Endothelial cell of umbilical vein (primary cell): ENCODE measurements at regions not wholly inside any gene's neighbourhood (a gene's known extent, or its start where the extent isn't known, plus 50 kb on each side); places are given as distances from the start of the nearest gene placed in this dataset.

ENCODE experiments used
- BruUV-seq: library from RNA; stranded (reverse); fragments of 400-500 nt; replicated peaks from 2 replicates; lab custom pipeline; 2021; lab: Mats Ljungman, UMichigan
- CTCF ChIA-PET: fragments of 300-600, 350-600 bp; sonication (Branson Sonifier 250); formaldehyde crosslinking; loops from one replicate; lab custom pipeline; 2021; ENCODE audit warnings: antibody characterized with exemption, inconsistent platforms; lab: Charles Lee
- POLR2A ChIA-PET: fragments of 300-600, 350-600 bp; sonication (Branson Sonifier 250); formaldehyde crosslinking; loops from one replicate; lab custom pipeline; 2021; ENCODE audit warnings: antibody characterized with exemption, inconsistent platforms; lab: Charles Lee
- DNase-seq: peaks from one replicate; pipeline ENCODE4 v3.0.0-alpha.2; 2011; ENCODE audit warnings: low read depth, low spot score
- FAIRE-seq: peaks from 2 replicates; lab custom pipeline; 2011; peaks lifted over from hg19 to GRCh38; lab: Jason Lieb, UNC
- H2AFZ ChIP-seq: 2 replicates; pipeline ENCODE4 v1.6.0; 2012; ENCODE audit warnings: low read depth, low read length, control low read depth, inconsistent platforms
- H3K27ac ChIP-seq: 2 replicates; pipeline ENCODE4 v1.5.1; 2011; ENCODE audit warnings: low read depth, mild to moderate bottlenecking, control low read depth, low read length, moderate library complexity; ENCODE audit not compliant: insufficient read depth
- H3K27me3 ChIP-seq, 2 experiments: 2 replicates each; pipeline versions ENCODE4 v1.6.0 to v1.6.1; 2011; ENCODE audit warnings: low read length in 2 of 2, mixed read lengths in 1 of 2; ENCODE audit not compliant: control insufficient read depth in 2 of 2, insufficient read depth in 2 of 2
- H3K36me3 ChIP-seq, 2 experiments: 2 replicates in 1 of 2; 3 replicates in 1 of 2; pipeline ENCODE4 v1.5.1; 2011; ENCODE audit warnings: low read length in 2 of 2, mild to moderate bottlenecking in 1 of 2, moderate library complexity in 1 of 2; ENCODE audit not compliant: control insufficient read depth in 2 of 2, insufficient read depth in 2 of 2; ENCODE audit errors: extremely low read depth in 1 of 2
- H3K4me1 ChIP-seq: 3 replicates; pipeline ENCODE4 v1.5.1; 2011; ENCODE audit warnings: mild to moderate bottlenecking, low read length; ENCODE audit not compliant: control insufficient read depth, insufficient read depth; ENCODE audit errors: extremely low read depth
- H3K4me2 ChIP-seq: 2 replicates; pipeline ENCODE4 v1.6.1; 2011; ENCODE audit warnings: low read length, control low read depth, mixed read lengths; ENCODE audit not compliant: insufficient read depth
- H3K4me3 ChIP-seq, 3 experiments: fragments of 200-600 bp in 1 of 3; sonication (generic), shearing (Covaris generic) in 1 of 3; replicated peaks in 1 of 3; 2 replicates each; pipeline ENCODE4 v1.5.1; 2011 to 2016; ENCODE audit warnings: control low read depth in 3 of 3, low read length in 3 of 3, mild to moderate bottlenecking in 2 of 3, inconsistent platforms in 1 of 3, low read depth in 1 of 3, moderate library complexity in 1 of 3; ENCODE audit not compliant: insufficient read depth in 1 of 3
- H3K79me2 ChIP-seq: 2 replicates; pipeline ENCODE4 v1.6.0; 2012; ENCODE audit warnings: low read length, inconsistent platforms; ENCODE audit not compliant: control insufficient read depth, insufficient read depth
- H3K9ac ChIP-seq: replicated peaks from 2 replicates; pipeline ENCODE3; 2011; ENCODE audit warnings: low read length, control low read depth; ENCODE audit not compliant: insufficient read depth; ENCODE audit errors: extremely low read depth
- H3K9me1 ChIP-seq: replicated peaks from 3 replicates; pipeline ENCODE4 v1.6.0; 2011; ENCODE audit warnings: mild to moderate bottlenecking, low read length; ENCODE audit not compliant: control insufficient read depth, insufficient read depth; ENCODE audit errors: extremely low read depth
- H3K9me3 ChIP-seq: replicated peaks from 2 replicates; pipeline ENCODE4 v1.5.1; 2012; ENCODE audit warnings: low read length, inconsistent platforms; ENCODE audit not compliant: control insufficient read depth, insufficient read depth
- H4K20me1 ChIP-seq: replicated peaks from 2 replicates; pipeline ENCODE3; 2011; ENCODE audit warnings: mild to moderate bottlenecking, low read length; ENCODE audit not compliant: control insufficient read depth, insufficient read depth; ENCODE audit errors: extremely low read depth
- EZH2 ChIP-seq: IDR thresholded peaks from 2 replicates; pipeline ENCODE4 v1.6.1; 2012; ENCODE audit warnings: borderline replicate concordance, low read depth, mild to moderate bottlenecking, moderate library complexity, low read length, inconsistent platforms; ENCODE audit not compliant: severe bottlenecking
- FOS ChIP-seq: IDR thresholded peaks from 2 replicates; pipeline ENCODE4 v1.6.1; 2011; ENCODE audit warnings: mild to moderate bottlenecking, low read length, moderate library complexity, borderline replicate concordance; ENCODE audit not compliant: insufficient read depth
- GATA2 ChIP-seq: IDR thresholded peaks from 2 replicates; pipeline ENCODE4 v1.7.0; 2011; ENCODE audit warnings: low read depth, mild to moderate bottlenecking, moderate library complexity, mixed read lengths, low read length; ENCODE audit not compliant: insufficient read length, insufficient read depth
- JUN ChIP-seq: IDR thresholded peaks from 2 replicates; pipeline ENCODE4 v1.6.1; 2011; ENCODE audit warnings: borderline replicate concordance, low read depth; ENCODE audit not compliant: insufficient read length, insufficient read depth
- MYC ChIP-seq: IDR thresholded peaks from one replicate; pipeline ENCODE4 v1.6.1; 2011; ENCODE audit warnings: mild to moderate bottlenecking, low read depth, low read length
- POLR2A ChIP-seq: IDR thresholded peaks from 2 replicates; pipeline ENCODE4 v1.6.1; 2012; ENCODE audit warnings: low read depth, mild to moderate bottlenecking, control low read depth, low read length
- POLR2AphosphoS5 ChIP-seq: IDR thresholded peaks from 2 replicates; pipeline ENCODE4 v1.6.1; 2012; ENCODE audit warnings: low read depth, mild to moderate bottlenecking, control low read depth, low read length, moderate library complexity; ENCODE audit not compliant: insufficient read depth
- dilution Hi-C: fragments of 300-500 bp; cut with MboI; formaldehyde crosslinking; loops from one replicate; pipeline ENCODE4 v1.15.0; 2019; ENCODE audit warnings: low sequenced_read_pairs; ENCODE audit not compliant: extremely low pct_ligation_motif_present
- intact Hi-C: fragments of 100-400 bp; cut with micrococcal nuclease; formaldehyde crosslinking; loops from one replicate; pipeline ENCODE4 v1.10.0; 2022
- TF ChIP-seq, protein P1 (sequence below): IDR thresholded peaks from 2 replicates; pipeline ENCODE4 v1.6.1; 2011; ENCODE audit not compliant: insufficient read depth, insufficient read length
- TF ChIP-seq, protein P2 (sequence below), 2 donors: IDR thresholded peaks; 1 replicate in 1 of 2; 2 replicates in 1 of 2; pipeline ENCODE4 v1.5.1; 2011; ENCODE audit warnings: low read length in 2 of 2, mild to moderate bottlenecking in 2 of 2, moderate library complexity in 2 of 2, control low read depth in 1 of 2, inconsistent platforms in 1 of 2, low read depth in 1 of 2; ENCODE audit not compliant: insufficient read depth in 1 of 2; ENCODE audit errors: extremely low read depth in 1 of 2

DNA sequence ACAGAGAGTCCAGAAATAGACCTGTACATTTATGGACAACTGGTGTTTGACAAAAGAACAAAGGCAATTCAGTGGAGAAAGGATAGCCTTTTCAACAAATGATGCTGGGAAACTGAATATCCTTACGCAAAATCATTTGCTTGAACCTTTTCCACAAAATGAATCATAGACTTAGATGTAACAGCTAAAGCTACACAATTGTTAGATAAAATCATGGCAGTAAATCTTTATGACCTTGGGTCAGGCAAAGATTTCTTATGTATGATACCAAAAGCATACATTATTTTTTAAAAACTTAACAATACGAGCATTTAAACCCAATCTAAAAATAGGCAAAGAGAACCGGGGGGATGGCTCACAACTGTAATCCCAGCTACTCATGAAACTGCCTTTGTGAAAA, 73.5 kb upstream of the DST start:
- Histone ChIP-seq H4K20me1 (peaks cover 2% of the 10 kb centered on the region), H3K36me3 (no peaks in the 10 kb centered on the region), H3K9me3 (no peaks in the 10 kb centered on the region), H2AFZ (no peak overlapping the region), H3K79me2 (peaks cover 32% of the 10 kb centered on the region), H3K4me3 (no peak overlapping the region), H3K4me1 (peaks cover 50% of the 10 kb centered on the region), H3K4me2 (peak overlapping the region; percentile 74), H3K27me3 (no peaks in the 10 kb centered on the region), H3K9me1 (no peaks in the 10 kb centered on the region), H3K9ac (no peak overlapping the region), H3K27ac (peak overlapping the region; percentile 86)
- DNase-seq (no peak), FAIRE-seq (peak; percentile 12)
- no peak for TF ChIP-seq GATA2
- TF ChIP-seq, protein P1, sequence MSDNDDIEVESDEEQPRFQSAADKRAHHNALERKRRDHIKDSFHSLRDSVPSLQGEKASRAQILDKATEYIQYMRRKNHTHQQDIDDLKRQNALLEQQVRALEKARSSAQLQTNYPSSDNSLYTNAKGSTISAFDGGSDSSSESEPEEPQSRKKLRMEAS, result no peak
- no peak for TF ChIP-seq FOS
- TF ChIP-seq JUN, result no peak
- TF ChIP-seq POLR2A, result no peak
- TF ChIP-seq POLR2AphosphoS5, result no peak
- TF ChIP-seq, protein P2, sequence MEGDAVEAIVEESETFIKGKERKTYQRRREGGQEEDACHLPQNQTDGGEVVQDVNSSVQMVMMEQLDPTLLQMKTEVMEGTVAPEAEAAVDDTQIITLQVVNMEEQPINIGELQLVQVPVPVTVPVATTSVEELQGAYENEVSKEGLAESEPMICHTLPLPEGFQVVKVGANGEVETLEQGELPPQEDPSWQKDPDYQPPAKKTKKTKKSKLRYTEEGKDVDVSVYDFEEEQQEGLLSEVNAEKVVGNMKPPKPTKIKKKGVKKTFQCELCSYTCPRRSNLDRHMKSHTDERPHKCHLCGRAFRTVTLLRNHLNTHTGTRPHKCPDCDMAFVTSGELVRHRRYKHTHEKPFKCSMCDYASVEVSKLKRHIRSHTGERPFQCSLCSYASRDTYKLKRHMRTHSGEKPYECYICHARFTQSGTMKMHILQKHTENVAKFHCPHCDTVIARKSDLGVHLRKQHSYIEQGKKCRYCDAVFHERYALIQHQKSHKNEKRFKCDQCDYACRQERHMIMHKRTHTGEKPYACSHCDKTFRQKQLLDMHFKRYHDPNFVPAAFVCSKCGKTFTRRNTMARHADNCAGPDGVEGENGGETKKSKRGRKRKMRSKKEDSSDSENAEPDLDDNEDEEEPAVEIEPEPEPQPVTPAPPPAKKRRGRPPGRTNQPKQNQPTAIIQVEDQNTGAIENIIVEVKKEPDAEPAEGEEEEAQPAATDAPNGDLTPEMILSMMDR (IDR thresholded peaks at IDR 0.05; ENCODE audit: extremely low read depth in 1 of 2, insufficient read depth in 1 of 2, low read depth in 1 of 2, low read length in 2 of 2), result no peak
- no peak for TF ChIP-seq MYC
- TF ChIP-seq EZH2, result no peak
- CTCF ChIA-PET, result interaction anchor here (0.9 to 10.0 kb wide), 6 partner anchors 16 to 189 kb away, joined by 3 to 174 read pairs (median 14); no protein-coding TSS in a partner anchor
- dilution Hi-C loops (no loop called here), intact Hi-C loops (no loop called here)
- POLR2A ChIA-PET, result no interaction called here
- no TSS peak for BruUV-seq
